HL-60 (cell line): ENCODE measurements at regions not wholly inside any gene's neighbourhood (a gene's known extent, or its start where the extent isn't known, plus 50 kb on each side); places are given as distances from the start of the nearest gene placed in this dataset.

ENCODE experiments used
- DNase-seq, 2 experiments: peaks; one replicate each; pipeline ENCODE4 v3.0.0-alpha.2; 2010 to 2020; ENCODE audit warnings: low read depth in 1 of 2, low spot score in 1 of 2
- H3K27ac ChIP-seq: fragments of 250-450 bp; sonication (Bioruptor Pico); replicated peaks from 2 replicates; pipeline ENCODE4 v1.5.1; 2020; ENCODE audit warnings: mild to moderate bottlenecking, moderate library complexity
- H3K27me3 ChIP-seq: fragments of 250-450 bp; sonication (Bioruptor Pico); 2 replicates; pipeline ENCODE4 v1.5.1; 2021; ENCODE audit warnings: mild to moderate bottlenecking, moderate library complexity; ENCODE audit not compliant: insufficient read depth, poor library complexity, severe bottlenecking
- H3K4me3 ChIP-seq: replicated peaks from 2 replicates; pipeline ENCODE4 v1.5.1; 2011; ENCODE audit warnings: mild to moderate bottlenecking, control low read depth, low read length; ENCODE audit not compliant: insufficient read depth
- GABPA ChIP-seq: IDR thresholded peaks from 2 replicates; pipeline ENCODE4 v1.6.1; 2012; ENCODE audit warnings: low read depth
- POLR2AphosphoS5 ChIP-seq: IDR thresholded peaks from 2 replicates; pipeline ENCODE4 v1.6.1; 2012; ENCODE audit warnings: low read depth
- SPI1 ChIP-seq: IDR thresholded peaks from 2 replicates; pipeline ENCODE4 v1.6.1; 2012; ENCODE audit warnings: low read depth, mild to moderate bottlenecking, borderline replicate concordance
- TF ChIP-seq, protein P1 (sequence below): IDR thresholded peaks from one replicate; pipeline ENCODE4 v1.5.1; 2011; ENCODE audit warnings: low read length, control low read depth, inconsistent platforms; ENCODE audit not compliant: insufficient read depth
- TF ChIP-seq, protein P2 (sequence below): IDR thresholded peaks from 2 replicates; pipeline ENCODE4 v1.6.1; 2012; ENCODE audit warnings: low read depth; ENCODE audit not compliant: insufficient replicate concordance

GRCh38 chr18:77705301-77705700 is 455.7 kb downstream of the GALR1 start:
- Histone ChIP-seq H3K27ac (no peak overlapping the region), H3K27me3 (no peaks in the 10 kb centered on the region), H3K4me3 (no peak overlapping the region)
- TF ChIP-seq SPI1 (no peak), POLR2AphosphoS5 (no peak), GABPA (no peak)
- TF ChIP-seq, protein P1, sequence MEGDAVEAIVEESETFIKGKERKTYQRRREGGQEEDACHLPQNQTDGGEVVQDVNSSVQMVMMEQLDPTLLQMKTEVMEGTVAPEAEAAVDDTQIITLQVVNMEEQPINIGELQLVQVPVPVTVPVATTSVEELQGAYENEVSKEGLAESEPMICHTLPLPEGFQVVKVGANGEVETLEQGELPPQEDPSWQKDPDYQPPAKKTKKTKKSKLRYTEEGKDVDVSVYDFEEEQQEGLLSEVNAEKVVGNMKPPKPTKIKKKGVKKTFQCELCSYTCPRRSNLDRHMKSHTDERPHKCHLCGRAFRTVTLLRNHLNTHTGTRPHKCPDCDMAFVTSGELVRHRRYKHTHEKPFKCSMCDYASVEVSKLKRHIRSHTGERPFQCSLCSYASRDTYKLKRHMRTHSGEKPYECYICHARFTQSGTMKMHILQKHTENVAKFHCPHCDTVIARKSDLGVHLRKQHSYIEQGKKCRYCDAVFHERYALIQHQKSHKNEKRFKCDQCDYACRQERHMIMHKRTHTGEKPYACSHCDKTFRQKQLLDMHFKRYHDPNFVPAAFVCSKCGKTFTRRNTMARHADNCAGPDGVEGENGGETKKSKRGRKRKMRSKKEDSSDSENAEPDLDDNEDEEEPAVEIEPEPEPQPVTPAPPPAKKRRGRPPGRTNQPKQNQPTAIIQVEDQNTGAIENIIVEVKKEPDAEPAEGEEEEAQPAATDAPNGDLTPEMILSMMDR: no peak
- TF ChIP-seq, protein P2, sequence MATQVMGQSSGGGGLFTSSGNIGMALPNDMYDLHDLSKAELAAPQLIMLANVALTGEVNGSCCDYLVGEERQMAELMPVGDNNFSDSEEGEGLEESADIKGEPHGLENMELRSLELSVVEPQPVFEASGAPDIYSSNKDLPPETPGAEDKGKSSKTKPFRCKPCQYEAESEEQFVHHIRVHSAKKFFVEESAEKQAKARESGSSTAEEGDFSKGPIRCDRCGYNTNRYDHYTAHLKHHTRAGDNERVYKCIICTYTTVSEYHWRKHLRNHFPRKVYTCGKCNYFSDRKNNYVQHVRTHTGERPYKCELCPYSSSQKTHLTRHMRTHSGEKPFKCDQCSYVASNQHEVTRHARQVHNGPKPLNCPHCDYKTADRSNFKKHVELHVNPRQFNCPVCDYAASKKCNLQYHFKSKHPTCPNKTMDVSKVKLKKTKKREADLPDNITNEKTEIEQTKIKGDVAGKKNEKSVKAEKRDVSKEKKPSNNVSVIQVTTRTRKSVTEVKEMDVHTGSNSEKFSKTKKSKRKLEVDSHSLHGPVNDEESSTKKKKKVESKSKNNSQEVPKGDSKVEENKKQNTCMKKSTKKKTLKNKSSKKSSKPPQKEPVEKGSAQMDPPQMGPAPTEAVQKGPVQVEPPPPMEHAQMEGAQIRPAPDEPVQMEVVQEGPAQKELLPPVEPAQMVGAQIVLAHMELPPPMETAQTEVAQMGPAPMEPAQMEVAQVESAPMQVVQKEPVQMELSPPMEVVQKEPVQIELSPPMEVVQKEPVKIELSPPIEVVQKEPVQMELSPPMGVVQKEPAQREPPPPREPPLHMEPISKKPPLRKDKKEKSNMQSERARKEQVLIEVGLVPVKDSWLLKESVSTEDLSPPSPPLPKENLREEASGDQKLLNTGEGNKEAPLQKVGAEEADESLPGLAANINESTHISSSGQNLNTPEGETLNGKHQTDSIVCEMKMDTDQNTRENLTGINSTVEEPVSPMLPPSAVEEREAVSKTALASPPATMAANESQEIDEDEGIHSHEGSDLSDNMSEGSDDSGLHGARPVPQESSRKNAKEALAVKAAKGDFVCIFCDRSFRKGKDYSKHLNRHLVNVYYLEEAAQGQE: no peak
- DNase-seq: no peak

GRCh38 chr18:77708826-77709506 is 459.3 kb downstream of the GALR1 start:
- no peak overlapping the region for H3K4me3 ChIP-seq
- DNase-seq: no peak
- TF ChIP-seq, protein P1: no peak
- TF ChIP-seq SPI1 (no peak), POLR2AphosphoS5 (no peak), GABPA (no peak)
- TF ChIP-seq, protein P2: no peak
- H3K27ac ChIP-seq: no peak overlapping the region
- no peaks in the 10 kb centered on the region for H3K27me3 ChIP-seq

- no peak for TF ChIP-seq SPI1
- no peak for TF ChIP-seq GABPA
- TF ChIP-seq, protein P2: no peak
- TF ChIP-seq, protein P1: peak; percentile 10
- DNase-seq: no peak
- no peak overlapping the region for H3K4me3 ChIP-seq
- H3K27ac ChIP-seq: no peak overlapping the region
- H3K27me3 ChIP-seq: no peaks in the 10 kb centered on the region
Measured at GRCh38 chr18:77711096-77711495, 461.4 kb downstream of the GALR1 start.
